NCI-H526 (cell line): ENCODE measurements at regions not wholly inside any gene's neighbourhood (a gene's known extent, or its start where the extent isn't known, plus 50 kb on each side); places are given as distances from the start of the nearest gene placed in this dataset.
A peak's percentile ranks its signal among the peaks of the same experiment; 100 is the strongest.

Experiments used
- DNase-seq, 2 experiments: peaks; one replicate each; lab custom pipeline; 2025; lab: John Stamatoyannopoulos, UW

- DNase-seq = no peak
These were observed 152.6 kb upstream of the PMFBP1 start for GRCh38 chr16:72324578-72324977.

- DNase-seq = no peak
These were observed 145.5 kb upstream of the PMFBP1 start for GRCh38 chr16:72317446-72317845.

GRCh38 chr16:72313903-72314302 is 141.9 kb upstream of the PMFBP1 start:
- no peak for DNase-seq

- DNase-seq = no peak
These were observed 140.9 kb upstream of the PMFBP1 start for GRCh38 chr16:72312828-72313227.

GRCh38 chr16:72311426-72311825 is 139.5 kb upstream of the PMFBP1 start:
- DNase-seq = no peak

GRCh38 chr16:72309001-72309400 is 137.0 kb upstream of the PMFBP1 start:
- DNase-seq = no peak

- no peak for DNase-seq
These were observed 136.4 kb upstream of the PMFBP1 start for GRCh38 chr16:72308396-72308795.

- no peak for DNase-seq
These were observed 130.4 kb upstream of the PMFBP1 start for GRCh38 chr16:72302332-72302731.

GRCh38 chr16:72301523-72302236 is 129.7 kb upstream of the PMFBP1 start:
- DNase-seq = no peak

GRCh38 chr16:72300892-72301291 is 128.9 kb upstream of the PMFBP1 start:
- peak in 1 of 2 experiments; percentile 16 for DNase-seq

GRCh38 chr16:72299684-72300243 is 127.8 kb upstream of the PMFBP1 start:
- no peak for DNase-seq

GRCh38 chr16:72298961-72299360 is 127.0 kb upstream of the PMFBP1 start:
- no peak for DNase-seq

GRCh38 chr16:72295914-72296313 is 124.0 kb upstream of the PMFBP1 start:
- no peak for DNase-seq

GRCh38 chr16:72291531-72291981 is 119.6 kb upstream of the PMFBP1 start:
- DNase-seq = no peak

GRCh38 chr16:72291121-72291520 is 119.2 kb upstream of the PMFBP1 start:
- no peak for DNase-seq

- no peak for DNase-seq
These were observed 115.7 kb upstream of the PMFBP1 start for GRCh38 chr16:72287649-72288048.

GRCh38 chr16:72286936-72287620 is 115.1 kb upstream of the PMFBP1 start:
- DNase-seq = no peak

GRCh38 chr16:72285728-72286127 is 113.8 kb upstream of the PMFBP1 start:
- DNase-seq = no peak

- no peak for DNase-seq
These were observed 113.4 kb upstream of the PMFBP1 start for GRCh38 chr16:72285324-72285723.

GRCh38 chr16:72284042-72284789 is 112.3 kb upstream of the PMFBP1 start:
- DNase-seq = no peak

- DNase-seq = no peak
These were observed 110.4 kb upstream of the PMFBP1 start for GRCh38 chr16:72282362-72282761.

- no peak for DNase-seq
These were observed 106.3 kb upstream of the PMFBP1 start for GRCh38 chr16:72278301-72278700.

GRCh38 chr16:72277749-72278148 is 105.8 kb upstream of the PMFBP1 start:
- DNase-seq = no peak
